Activated CD4-positive, CD25-positive, alpha-beta regulatory T cell treated with anti-CD3 and anti-CD28 coated beads, Interleukin-2, amount 50 U/mL, for 24 hours (primary cell): ENCODE measurements at regions not wholly inside any gene's neighbourhood (a gene's known extent, or its start where the extent isn't known, plus 50 kb on each side); places are given as distances from the start of the nearest gene placed in this dataset.

ENCODE experiments used
- ATAC-seq, 2 donors: fragments of 150-1000 bp; cut with Tn5 transposase; one replicate each; pipeline ENCODE4 v1.10.0; 2021; ENCODE audit warnings: mild to moderate bottlenecking in 1 of 2, moderate library complexity in 1 of 2

GRCh38 chr3:5635746-5636145 lies 448.2 kb downstream of the EDEM1 start:
- no peak for ATAC-seq

- no peak for ATAC-seq
These were observed 451.0 kb downstream of the EDEM1 start for GRCh38 chr3:5638550-5638949.

- ATAC-seq: no peak
These were observed 457.5 kb downstream of the EDEM1 start for GRCh38 chr3:5644773-5645670.

- ATAC-seq: no peak
These were observed 458.3 kb downstream of the EDEM1 start for GRCh38 chr3:5645692-5646410.

- no peak for ATAC-seq
These were observed 462.8 kb downstream of the EDEM1 start for GRCh38 chr3:5650303-5650702.

- no peak for ATAC-seq
These were observed 463.8 kb downstream of the EDEM1 start for GRCh38 chr3:5651351-5651750.

GRCh38 chr3:5653426-5654143 lies 466.1 kb downstream of the EDEM1 start:
- no peak for ATAC-seq

- no peak for ATAC-seq
These were observed 469.6 kb downstream of the EDEM1 start for GRCh38 chr3:5657106-5657505.

- no peak for ATAC-seq
These were observed 476.1 kb downstream of the EDEM1 start for GRCh38 chr3:5663601-5664000.

- ATAC-seq: no peak
These were observed 478.9 kb downstream of the EDEM1 start for GRCh38 chr3:5666455-5666854.

GRCh38 chr3:5673521-5673920 lies 486.0 kb downstream of the EDEM1 start:
- no peak for ATAC-seq

GRCh38 chr3:5675319-5675718 lies 487.8 kb downstream of the EDEM1 start:
- ATAC-seq: no peak

GRCh38 chr3:5677555-5677954 lies 490.0 kb downstream of the EDEM1 start:
- no peak for ATAC-seq

- no peak for ATAC-seq
These were observed 490.7 kb downstream of the EDEM1 start for GRCh38 chr3:5678248-5678647.

- no peak for ATAC-seq
These were observed 491.3 kb downstream of the EDEM1 start for GRCh38 chr3:5678844-5679243.

- ATAC-seq: no peak
These were observed 499.7 kb downstream of the EDEM1 start for GRCh38 chr3:5687230-5687629.

- ATAC-seq: no peak
These were observed 503.0 kb downstream of the EDEM1 start for GRCh38 chr3:5690490-5690889.

- ATAC-seq: no peak
These were observed 503.5 kb downstream of the EDEM1 start for GRCh38 chr3:5690904-5691532.

GRCh38 chr3:5692446-5692845 lies 504.9 kb downstream of the EDEM1 start:
- no peak for ATAC-seq

- no peak for ATAC-seq
These were observed 506.8 kb downstream of the EDEM1 start for GRCh38 chr3:5694266-5694665.

- ATAC-seq: no peak
These were observed 511.3 kb downstream of the EDEM1 start for GRCh38 chr3:5698851-5699250.

- no peak for ATAC-seq
These were observed 511.8 kb downstream of the EDEM1 start for GRCh38 chr3:5699313-5699712.

GRCh38 chr3:5699811-5700210 lies 512.3 kb downstream of the EDEM1 start:
- no peak for ATAC-seq
